ENCODE measurements at regions not wholly inside any gene's neighbourhood (a gene's known extent, or its start where the extent isn't known, plus 50 kb on each side); places are given as distances from the start of the nearest gene placed in this dataset.

DNA sequence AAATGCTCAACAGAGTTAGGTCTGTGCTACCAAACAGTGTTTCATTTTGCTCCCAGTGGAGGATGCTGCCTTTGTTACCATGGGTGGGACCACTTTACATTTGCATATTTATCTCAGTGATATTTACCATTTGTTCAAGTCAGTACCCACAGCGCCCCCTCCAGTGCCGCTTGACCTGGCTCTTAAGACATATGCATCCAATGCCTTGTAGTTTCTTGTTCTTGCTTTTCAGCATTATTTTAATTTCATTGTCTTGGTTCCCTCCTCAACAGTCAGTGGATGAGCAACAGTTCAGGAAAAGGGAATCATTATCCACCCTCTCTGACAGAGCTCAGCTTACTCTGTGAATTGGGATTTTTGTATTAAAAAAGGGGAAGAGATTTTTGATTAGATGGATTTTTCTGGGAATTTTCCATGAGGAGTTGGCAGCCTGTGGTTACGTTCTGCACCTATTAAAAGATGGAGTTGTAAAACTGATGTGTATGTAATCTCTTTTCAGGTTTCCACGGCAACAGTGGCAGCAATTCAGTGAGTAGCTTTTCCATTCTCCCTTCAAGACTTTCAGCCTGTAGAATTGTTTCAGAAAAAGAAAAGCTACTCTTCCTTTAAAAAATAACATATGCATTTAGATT, 240.5 kb upstream of the DAAM1 start:
- peaks cover 17% of the 10 kb centered on the region for H3K4me1 Mint-ChIP-seq (ENCODE audit: low read depth, unreplicated experiment)
- Histone ChIP-seq H3K9me3 (0 out of 2 replicates have a peak, but pooled peaks cover 6% of the 10 kb centered on the region), H3K36me3 (ENCODE audit: control insufficient read depth, insufficient read depth, low read length) (no peaks in the 10 kb centered on the region), H3K27me3 (replicated peaks; ENCODE audit: control insufficient read depth, insufficient read depth, low read length) (no peaks in the 10 kb centered on the region; the same call in none of the 2 replicates), H3K4me1 (no peaks in the 10 kb centered on the region), H3K4me3 (ENCODE audit: low read depth, low read length) (no peak overlapping the region)
- H3K9me3 Mint-ChIP-seq (ENCODE audit: unreplicated experiment) = no peaks in the 10 kb centered on the region
- no peaks in the 10 kb centered on the region for H3K36me3 Mint-ChIP-seq (ENCODE audit: insufficient read depth, unreplicated experiment)
- ChIA-PET CTCF (no interaction called here), POLR2A (no interaction called here)
- BruUV-seq (replicated peaks) = no TSS peak
- intact Hi-C loops (cut with micrococcal nuclease; ENCODE audit: unreplicated experiment) = no loop called here
- DNase-seq = no peak
- H3K4me3 Mint-ChIP-seq (ENCODE audit: unreplicated experiment) = no peak overlapping the region
- H3K27ac Mint-ChIP-seq (ENCODE audit: unreplicated experiment) = no peak overlapping the region
- H3K27me3 Mint-ChIP-seq (ENCODE audit: insufficient read depth, unreplicated experiment) = peaks cover 10% of the 10 kb centered on the region
- TF ChIP-seq, protein P1, sequence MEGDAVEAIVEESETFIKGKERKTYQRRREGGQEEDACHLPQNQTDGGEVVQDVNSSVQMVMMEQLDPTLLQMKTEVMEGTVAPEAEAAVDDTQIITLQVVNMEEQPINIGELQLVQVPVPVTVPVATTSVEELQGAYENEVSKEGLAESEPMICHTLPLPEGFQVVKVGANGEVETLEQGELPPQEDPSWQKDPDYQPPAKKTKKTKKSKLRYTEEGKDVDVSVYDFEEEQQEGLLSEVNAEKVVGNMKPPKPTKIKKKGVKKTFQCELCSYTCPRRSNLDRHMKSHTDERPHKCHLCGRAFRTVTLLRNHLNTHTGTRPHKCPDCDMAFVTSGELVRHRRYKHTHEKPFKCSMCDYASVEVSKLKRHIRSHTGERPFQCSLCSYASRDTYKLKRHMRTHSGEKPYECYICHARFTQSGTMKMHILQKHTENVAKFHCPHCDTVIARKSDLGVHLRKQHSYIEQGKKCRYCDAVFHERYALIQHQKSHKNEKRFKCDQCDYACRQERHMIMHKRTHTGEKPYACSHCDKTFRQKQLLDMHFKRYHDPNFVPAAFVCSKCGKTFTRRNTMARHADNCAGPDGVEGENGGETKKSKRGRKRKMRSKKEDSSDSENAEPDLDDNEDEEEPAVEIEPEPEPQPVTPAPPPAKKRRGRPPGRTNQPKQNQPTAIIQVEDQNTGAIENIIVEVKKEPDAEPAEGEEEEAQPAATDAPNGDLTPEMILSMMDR (IDR thresholded peaks at IDR 0.05; ENCODE audit: insufficient read depth in 1 of 2, low read depth in 1 of 2, low read length in 1 of 2, severe bottlenecking in 1 of 2, unreplicated experiment in 1 of 2) = no peak

DNA sequence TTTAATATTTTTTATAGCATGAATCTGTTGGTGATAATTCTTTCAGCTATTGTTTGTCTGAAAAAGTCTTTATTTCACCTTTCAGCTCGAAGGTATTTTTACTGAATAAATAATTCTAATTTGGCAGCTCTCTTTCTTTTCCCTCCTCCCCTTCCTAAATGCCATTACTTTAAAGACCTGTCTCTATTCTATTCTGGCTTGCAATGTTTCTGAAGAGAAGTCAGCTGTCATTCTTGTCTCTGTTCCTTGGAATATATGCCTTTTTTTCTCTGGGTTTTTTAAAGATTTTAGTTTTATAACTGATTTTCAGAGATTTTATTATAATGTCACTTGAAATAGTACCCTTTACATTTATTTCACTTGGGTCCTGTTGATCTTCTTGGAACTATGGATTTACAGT, 237.9 kb upstream of the DAAM1 start:
- ChIA-PET CTCF (no interaction called here), POLR2A (no interaction called here)
- Histone ChIP-seq H3K36me3 (ENCODE audit: control insufficient read depth, insufficient read depth, low read length) (no peaks in the 10 kb centered on the region), H3K27me3 (replicated peaks; ENCODE audit: control insufficient read depth, insufficient read depth, low read length) (no peaks in the 10 kb centered on the region; the same call in none of the 2 replicates), H3K4me3 (ENCODE audit: low read depth, low read length) (no peak overlapping the region), H3K4me1 (no peaks in the 10 kb centered on the region), H3K9me3 (0 out of 2 replicates have a peak, but pooled peaks cover 6% of the 10 kb centered on the region)
- Mint-ChIP-seq H3K36me3 (ENCODE audit: insufficient read depth, unreplicated experiment) (no peaks in the 10 kb centered on the region), H3K27ac (ENCODE audit: unreplicated experiment) (no peak overlapping the region), H3K4me3 (ENCODE audit: unreplicated experiment) (no peak overlapping the region), H3K9me3 (ENCODE audit: unreplicated experiment) (no peaks in the 10 kb centered on the region), H3K4me1 (ENCODE audit: low read depth, unreplicated experiment) (peaks cover 8% of the 10 kb centered on the region), H3K27me3 (ENCODE audit: insufficient read depth, unreplicated experiment) (peaks cover 17% of the 10 kb centered on the region)
- TF ChIP-seq, protein P1 (IDR thresholded peaks at IDR 0.05; ENCODE audit: insufficient read depth in 1 of 2, low read depth in 1 of 2, low read length in 1 of 2, severe bottlenecking in 1 of 2, unreplicated experiment in 1 of 2) = no peak
- BruUV-seq (replicated peaks) = no TSS peak
- no peak for DNase-seq
- intact Hi-C loops (cut with micrococcal nuclease; ENCODE audit: unreplicated experiment) = no loop called here

DNA sequence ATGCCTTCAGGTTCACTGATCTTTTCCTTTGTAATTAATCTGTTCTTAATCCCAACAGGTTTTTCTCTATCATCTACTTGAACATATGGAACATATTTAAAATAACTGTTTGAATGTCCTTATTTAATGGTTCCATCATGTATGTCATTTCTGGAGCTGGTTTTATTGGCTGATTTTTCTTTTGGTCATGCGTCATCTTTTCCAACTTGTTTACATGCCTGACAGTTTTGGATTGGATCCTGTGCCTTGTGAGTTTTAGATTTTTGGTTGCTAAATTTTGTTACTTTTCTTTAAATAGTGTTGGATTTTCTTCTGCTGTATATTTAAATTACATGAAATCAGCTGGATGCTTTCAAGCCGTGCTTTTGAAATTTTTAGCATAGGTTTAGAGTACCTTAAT, 237.3 kb upstream of the DAAM1 start:
- no peaks in the 10 kb centered on the region for H3K9me3 Mint-ChIP-seq (ENCODE audit: unreplicated experiment)
- no peaks in the 10 kb centered on the region for H3K4me1 ChIP-seq
- CTCF ChIA-PET = no interaction called here

More for the DNA sequence above, 237.3 kb upstream of the DAAM1 start:
- no peaks in the 10 kb centered on the region for H3K36me3 Mint-ChIP-seq (ENCODE audit: insufficient read depth, unreplicated experiment)
- no TSS peak for BruUV-seq (replicated peaks)
- intact Hi-C loops (cut with micrococcal nuclease; ENCODE audit: unreplicated experiment) = no loop called here
- H3K36me3 ChIP-seq (ENCODE audit: control insufficient read depth, insufficient read depth, low read length) = no peaks in the 10 kb centered on the region
- H3K27me3 Mint-ChIP-seq (ENCODE audit: insufficient read depth, unreplicated experiment) = peaks cover 19% of the 10 kb centered on the region
- no peak overlapping the region for H3K4me3 ChIP-seq (ENCODE audit: low read depth, low read length)
- TF ChIP-seq, protein P1 (IDR thresholded peaks at IDR 0.05; ENCODE audit: insufficient read depth in 1 of 2, low read depth in 1 of 2, low read length in 1 of 2, severe bottlenecking in 1 of 2, unreplicated experiment in 1 of 2) = no peak
- H3K27me3 ChIP-seq (replicated peaks; ENCODE audit: control insufficient read depth, insufficient read depth, low read length) = no peaks in the 10 kb centered on the region; the same call in none of the 2 replicates
- no peak overlapping the region for H3K4me3 Mint-ChIP-seq (ENCODE audit: unreplicated experiment)
- POLR2A ChIA-PET = no interaction called here
- DNase-seq = no peak
- no peak overlapping the region for H3K27ac Mint-ChIP-seq (ENCODE audit: unreplicated experiment)
- H3K9me3 ChIP-seq = 0 out of 2 replicates have a peak, but pooled peaks cover 6% of the 10 kb centered on the region
- H3K4me1 Mint-ChIP-seq (ENCODE audit: low read depth, unreplicated experiment) = peaks cover 2% of the 10 kb centered on the region
